ENCODE measurements at regions not wholly inside any gene's neighbourhood (a gene's known extent, or its start where the extent isn't known, plus 50 kb on each side); places are given as distances from the start of the nearest gene placed in this dataset.

DNA sequence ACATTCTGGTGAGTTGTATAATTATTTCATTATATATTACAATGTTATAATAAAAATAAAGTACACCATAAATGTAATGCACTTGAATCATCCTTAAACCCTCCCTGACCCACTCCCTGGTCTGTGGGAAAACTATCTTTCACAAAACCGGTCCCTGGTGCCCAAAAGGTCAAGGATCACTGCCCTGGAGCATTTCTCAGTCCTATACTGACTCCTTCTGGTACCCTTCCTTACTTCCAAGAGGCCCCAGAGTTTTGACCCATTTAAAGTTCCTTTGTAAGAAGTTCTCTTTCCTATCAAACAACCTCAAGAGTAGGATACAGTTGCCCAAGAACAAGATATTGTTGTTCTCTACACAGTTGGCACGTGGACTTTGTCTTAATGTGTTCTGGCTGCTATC lies 88.9 kb upstream of the TRPM3 start:
- intact Hi-C loops (cut with DNase I), result no loop called here
- no peaks in the 10 kb centered on the region for H3K36me3 ChIP-seq (replicated peaks in 1 of 2)
- 55 to 67% (median 62%) methylated on average over 2 of the region's 2 CpGs for WGBS, 4 donors
- no peak for DNase-seq
- H3K27ac ChIP-seq, result no peak overlapping the region
- no peaks in the 10 kb centered on the region for H3K4me1 ChIP-seq (replicated peaks in 1 of 2)
- no peak for TF ChIP-seq POLR2A (IDR thresholded peaks at IDR 0.05)
- TF ChIP-seq, protein P1, sequence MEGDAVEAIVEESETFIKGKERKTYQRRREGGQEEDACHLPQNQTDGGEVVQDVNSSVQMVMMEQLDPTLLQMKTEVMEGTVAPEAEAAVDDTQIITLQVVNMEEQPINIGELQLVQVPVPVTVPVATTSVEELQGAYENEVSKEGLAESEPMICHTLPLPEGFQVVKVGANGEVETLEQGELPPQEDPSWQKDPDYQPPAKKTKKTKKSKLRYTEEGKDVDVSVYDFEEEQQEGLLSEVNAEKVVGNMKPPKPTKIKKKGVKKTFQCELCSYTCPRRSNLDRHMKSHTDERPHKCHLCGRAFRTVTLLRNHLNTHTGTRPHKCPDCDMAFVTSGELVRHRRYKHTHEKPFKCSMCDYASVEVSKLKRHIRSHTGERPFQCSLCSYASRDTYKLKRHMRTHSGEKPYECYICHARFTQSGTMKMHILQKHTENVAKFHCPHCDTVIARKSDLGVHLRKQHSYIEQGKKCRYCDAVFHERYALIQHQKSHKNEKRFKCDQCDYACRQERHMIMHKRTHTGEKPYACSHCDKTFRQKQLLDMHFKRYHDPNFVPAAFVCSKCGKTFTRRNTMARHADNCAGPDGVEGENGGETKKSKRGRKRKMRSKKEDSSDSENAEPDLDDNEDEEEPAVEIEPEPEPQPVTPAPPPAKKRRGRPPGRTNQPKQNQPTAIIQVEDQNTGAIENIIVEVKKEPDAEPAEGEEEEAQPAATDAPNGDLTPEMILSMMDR (IDR thresholded peaks at IDR 0.05), result no peak
- peaks cover 0 to 7% (median 0%) of the 10 kb centered on the region in 3 donors for H3K9me3 ChIP-seq (replicated peaks in 1 of 3)
- no peak overlapping the region for H3K4me3 ChIP-seq
- H3K27me3 ChIP-seq, result no peaks in the 10 kb centered on the region

DNA sequence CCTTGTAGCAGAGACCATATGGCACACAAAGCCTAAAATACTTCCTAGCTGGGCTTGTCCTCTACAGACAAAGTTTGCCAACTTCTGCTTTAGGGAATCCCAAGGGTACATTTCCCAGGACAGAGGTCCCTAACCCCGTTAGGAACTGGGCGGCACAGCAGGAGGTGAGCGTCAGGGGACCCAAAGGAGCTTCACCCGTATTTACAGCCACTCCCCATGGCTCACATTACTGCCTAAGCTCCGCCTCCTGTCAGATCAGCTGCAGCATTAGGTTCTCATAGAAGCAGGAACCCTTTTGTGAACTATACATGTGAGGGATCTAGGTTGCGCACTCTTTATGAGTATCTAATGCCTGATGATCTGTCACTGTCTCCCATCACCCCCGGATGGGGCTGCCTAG lies 88.5 kb upstream of the TRPM3 start:
- Histone ChIP-seq H3K27ac (no peak overlapping the region), H3K9me3 (replicated peaks in 1 of 3) (peaks cover 0 to 7% (median 0%) of the 10 kb centered on the region in 3 donors), H3K27me3 (no peaks in the 10 kb centered on the region), H3K4me3 (no peak overlapping the region), H3K36me3 (replicated peaks in 1 of 2) (no peaks in the 10 kb centered on the region), H3K4me1 (replicated peaks in 1 of 2) (no peaks in the 10 kb centered on the region)
- TF ChIP-seq, protein P1 (IDR thresholded peaks at IDR 0.05), result no peak
- no peak for TF ChIP-seq POLR2A (IDR thresholded peaks at IDR 0.05)
- no peak for DNase-seq
- intact Hi-C loops (cut with DNase I), result no loop called here
- WGBS, 4 donors, result 83 to 91% (median 84%) methylated on average over 2 to 7 of the region's 7 CpGs

DNA sequence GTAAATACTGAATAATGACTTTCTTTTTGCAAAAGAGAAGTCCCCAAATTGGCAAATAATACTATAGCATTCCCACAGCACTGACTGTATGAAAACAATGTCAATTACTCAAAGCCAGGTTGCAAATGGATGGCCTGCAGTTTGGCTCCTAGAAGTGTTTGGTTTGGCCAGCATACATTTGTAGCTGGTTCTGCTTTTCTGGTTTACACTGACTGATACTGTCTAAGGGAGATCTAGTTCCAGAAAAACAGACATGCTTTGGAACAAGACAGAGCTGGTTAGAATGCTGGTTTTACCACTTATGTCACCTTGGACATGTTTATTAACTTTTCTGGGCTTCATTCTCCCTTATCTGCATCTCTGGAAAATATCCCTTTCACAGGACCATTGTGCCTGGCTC lies 81.5 kb upstream of the TRPM3 start:
- TF ChIP-seq, protein P1 (IDR thresholded peaks at IDR 0.05), result no peak
- no peak for TF ChIP-seq POLR2A (IDR thresholded peaks at IDR 0.05)
- Histone ChIP-seq H3K27ac (no peak overlapping the region), H3K36me3 (replicated peaks in 1 of 2) (no peaks in the 10 kb centered on the region), H3K9me3 (replicated peaks in 1 of 3) (no peaks in the 10 kb centered on the region), H3K4me3 (no peak overlapping the region), H3K27me3 (no peaks in the 10 kb centered on the region), H3K4me1 (replicated peaks in 1 of 2) (no peaks in the 10 kb centered on the region)
- intact Hi-C loops (cut with DNase I), result no loop called here
- no peak for DNase-seq

DNA sequence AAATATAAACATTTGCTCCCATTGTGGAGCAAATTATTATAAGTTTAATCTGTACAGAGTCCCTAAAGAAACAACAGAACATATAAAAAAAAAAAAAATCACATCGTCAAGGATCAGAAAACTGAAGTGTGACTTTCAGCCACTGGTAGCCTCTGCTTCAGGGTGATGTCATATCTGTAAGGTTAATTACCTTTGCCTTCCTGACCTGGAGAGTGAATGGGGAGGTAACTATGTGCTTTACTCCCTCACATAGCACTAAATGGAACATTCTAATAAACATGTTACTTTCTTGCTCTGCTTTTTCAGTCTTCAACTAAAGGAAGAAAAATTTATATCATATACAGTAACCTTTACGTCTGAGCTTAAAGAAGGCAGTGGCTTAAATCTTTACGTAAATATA lies 70.3 kb upstream of the TRPM3 start:
- H3K27me3 ChIP-seq, result no peaks in the 10 kb centered on the region
- no peaks in the 10 kb centered on the region for H3K9me3 ChIP-seq (replicated peaks in 1 of 3)
- no peaks in the 10 kb centered on the region for H3K4me1 ChIP-seq (replicated peaks in 1 of 2)
- intact Hi-C loops (cut with DNase I), result no loop called here
- WGBS, 4 donors, result 71 to 83% (median 74%) methylated on average over 3 of the region's 3 CpGs
- no peak overlapping the region for H3K4me3 ChIP-seq
- DNase-seq, result no peak
- no peak overlapping the region for H3K27ac ChIP-seq
- TF ChIP-seq, protein P1 (IDR thresholded peaks at IDR 0.05), result no peak
- no peak for TF ChIP-seq POLR2A (IDR thresholded peaks at IDR 0.05)
- no peaks in the 10 kb centered on the region for H3K36me3 ChIP-seq (replicated peaks in 1 of 2)
